DND-41 (cell line): ENCODE measurements at regions not wholly inside any gene's neighbourhood (a gene's known extent, or its start where the extent isn't known, plus 50 kb on each side); places are given as distances from the start of the nearest gene placed in this dataset.

Experiments
- EZH2 ChIP-seq: IDR thresholded peaks from 3 replicates; pipeline ENCODE4 v1.6.1; 2012; ENCODE audit warnings: borderline replicate concordance, low read depth, mild to moderate bottlenecking, moderate library complexity, low read length, inconsistent platforms; ENCODE audit not compliant: severe bottlenecking
- TF ChIP-seq, protein P1 (sequence below): IDR thresholded peaks from 2 replicates; pipeline ENCODE4 v1.5.1; 2012; ENCODE audit warnings: borderline replicate concordance, low read length, moderate library complexity, mild to moderate bottlenecking; ENCODE audit not compliant: poor library complexity, severe bottlenecking; ENCODE audit errors: extremely low read depth

DNA sequence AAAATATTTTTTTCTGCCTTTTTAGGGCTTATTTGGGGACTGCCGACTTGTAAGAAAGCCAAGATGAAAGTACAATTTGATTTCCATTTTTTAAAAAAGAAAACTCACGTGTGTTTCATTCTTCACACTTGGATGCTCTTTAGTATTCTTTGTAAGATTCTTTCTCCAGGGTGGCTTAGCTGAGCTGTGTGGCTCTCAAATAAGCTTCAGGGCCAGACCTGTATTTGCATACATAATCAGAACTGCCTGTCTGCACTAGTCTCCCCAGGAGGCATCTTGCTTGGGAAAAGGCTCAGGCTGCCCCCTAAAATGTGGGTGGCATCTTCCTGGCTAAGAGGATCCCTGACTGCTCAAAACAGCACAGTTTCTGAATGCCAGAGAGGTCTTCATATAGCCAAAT lies 498.4 kb downstream of the MID1IP1 start:
- TF ChIP-seq EZH2, result no peak
- TF ChIP-seq, protein P1, sequence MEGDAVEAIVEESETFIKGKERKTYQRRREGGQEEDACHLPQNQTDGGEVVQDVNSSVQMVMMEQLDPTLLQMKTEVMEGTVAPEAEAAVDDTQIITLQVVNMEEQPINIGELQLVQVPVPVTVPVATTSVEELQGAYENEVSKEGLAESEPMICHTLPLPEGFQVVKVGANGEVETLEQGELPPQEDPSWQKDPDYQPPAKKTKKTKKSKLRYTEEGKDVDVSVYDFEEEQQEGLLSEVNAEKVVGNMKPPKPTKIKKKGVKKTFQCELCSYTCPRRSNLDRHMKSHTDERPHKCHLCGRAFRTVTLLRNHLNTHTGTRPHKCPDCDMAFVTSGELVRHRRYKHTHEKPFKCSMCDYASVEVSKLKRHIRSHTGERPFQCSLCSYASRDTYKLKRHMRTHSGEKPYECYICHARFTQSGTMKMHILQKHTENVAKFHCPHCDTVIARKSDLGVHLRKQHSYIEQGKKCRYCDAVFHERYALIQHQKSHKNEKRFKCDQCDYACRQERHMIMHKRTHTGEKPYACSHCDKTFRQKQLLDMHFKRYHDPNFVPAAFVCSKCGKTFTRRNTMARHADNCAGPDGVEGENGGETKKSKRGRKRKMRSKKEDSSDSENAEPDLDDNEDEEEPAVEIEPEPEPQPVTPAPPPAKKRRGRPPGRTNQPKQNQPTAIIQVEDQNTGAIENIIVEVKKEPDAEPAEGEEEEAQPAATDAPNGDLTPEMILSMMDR, result no peak
